ENCODE measurements at regions not wholly inside any gene's neighbourhood (a gene's known extent, or its start where the extent isn't known, plus 50 kb on each side); places are given as distances from the start of the nearest gene placed in this dataset.

DNA sequence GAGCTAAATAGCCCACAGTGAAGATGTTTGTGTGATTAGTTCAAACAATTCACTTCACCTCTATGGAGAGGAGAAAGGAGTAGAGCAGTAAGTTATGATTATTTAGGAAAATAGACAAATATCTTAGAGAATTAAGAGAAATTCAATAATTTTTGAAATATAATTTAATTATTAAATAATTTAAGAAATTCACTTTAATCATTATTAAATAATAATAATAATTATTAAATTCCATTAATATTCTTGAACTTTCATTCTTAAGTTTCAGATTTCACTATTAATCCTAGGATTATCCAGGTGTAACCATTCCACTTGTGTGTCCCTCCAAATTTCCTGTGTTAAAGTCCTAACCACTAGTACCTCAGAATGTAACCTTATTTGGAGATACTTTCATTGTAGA lies 58.9 kb upstream of the RGS18 start:
- Histone ChIP-seq H3K27ac (ENCODE audit: extremely low read depth, low read depth, low read length) (no peak overlapping the region), H3K4me2 (ENCODE audit: insufficient read depth, low read length) (no peak overlapping the region), H3K9me1 (ENCODE audit: control insufficient read depth, insufficient read depth, low read length) (no peaks in the 10 kb centered on the region), H3K36me3 (ENCODE audit: control insufficient read depth, insufficient read depth, low read length) (no peaks in the 10 kb centered on the region), H2AFZ (ENCODE audit: low read depth, low read length) (no peak overlapping the region), H3K79me2 (ENCODE audit: control insufficient read depth, insufficient read depth, low read length) (no peaks in the 10 kb centered on the region), H3K9me3 (replicated peaks; ENCODE audit: control insufficient read depth, insufficient read depth, low read depth, low read length) (0 out of 2 replicates have a peak, but pooled peaks cover 2% of the 10 kb centered on the region), H3K27me3 (ENCODE audit: control insufficient read depth in 2 of 2, insufficient read depth in 2 of 2, low read length in 2 of 2) (no peaks in the 10 kb centered on the region), H3K4me3 (no peak overlapping the region), H4K20me1 (replicated peaks; ENCODE audit: control insufficient read depth, insufficient read depth, low read length) (no peaks in the 10 kb centered on the region), H3K4me1 (replicated peaks in 1 of 2; ENCODE audit: control insufficient read depth in 2 of 2, insufficient read depth in 2 of 2, low read length in 2 of 2) (no peaks in the 10 kb centered on the region), H3K9ac (ENCODE audit: insufficient read depth in 1 of 2, low read depth in 2 of 2, low read length in 2 of 2) (no peak overlapping the region)
- ChIA-PET CTCF (ENCODE audit: low intra/inter-chr PET ratio) (no interaction called here), POLR2A (no interaction called here)
- DNase-seq (ENCODE audit: extremely low read depth in 1 of 4, low spot score in 3 of 4) (no peak), ATAC-seq (no peak), FAIRE-seq (no peak)
- in situ Hi-C loops (cut with MboI), result no loop called here
- intact Hi-C loops (cut with micrococcal nuclease), result no loop called here
- BruUV-seq (replicated peaks), result no TSS peak
- TF ChIP-seq, protein P1, sequence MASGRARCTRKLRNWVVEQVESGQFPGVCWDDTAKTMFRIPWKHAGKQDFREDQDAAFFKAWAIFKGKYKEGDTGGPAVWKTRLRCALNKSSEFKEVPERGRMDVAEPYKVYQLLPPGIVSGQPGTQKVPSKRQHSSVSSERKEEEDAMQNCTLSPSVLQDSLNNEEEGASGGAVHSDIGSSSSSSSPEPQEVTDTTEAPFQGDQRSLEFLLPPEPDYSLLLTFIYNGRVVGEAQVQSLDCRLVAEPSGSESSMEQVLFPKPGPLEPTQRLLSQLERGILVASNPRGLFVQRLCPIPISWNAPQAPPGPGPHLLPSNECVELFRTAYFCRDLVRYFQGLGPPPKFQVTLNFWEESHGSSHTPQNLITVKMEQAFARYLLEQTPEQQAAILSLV (tag; IDR thresholded peaks at IDR 0.05), result no peak
- TF ChIP-seq ZFP30 (CRISPR knock-in tag; IDR thresholded peaks at IDR 0.05; ENCODE audit: borderline replicate concordance), result no peak
- TF ChIP-seq, protein P2, sequence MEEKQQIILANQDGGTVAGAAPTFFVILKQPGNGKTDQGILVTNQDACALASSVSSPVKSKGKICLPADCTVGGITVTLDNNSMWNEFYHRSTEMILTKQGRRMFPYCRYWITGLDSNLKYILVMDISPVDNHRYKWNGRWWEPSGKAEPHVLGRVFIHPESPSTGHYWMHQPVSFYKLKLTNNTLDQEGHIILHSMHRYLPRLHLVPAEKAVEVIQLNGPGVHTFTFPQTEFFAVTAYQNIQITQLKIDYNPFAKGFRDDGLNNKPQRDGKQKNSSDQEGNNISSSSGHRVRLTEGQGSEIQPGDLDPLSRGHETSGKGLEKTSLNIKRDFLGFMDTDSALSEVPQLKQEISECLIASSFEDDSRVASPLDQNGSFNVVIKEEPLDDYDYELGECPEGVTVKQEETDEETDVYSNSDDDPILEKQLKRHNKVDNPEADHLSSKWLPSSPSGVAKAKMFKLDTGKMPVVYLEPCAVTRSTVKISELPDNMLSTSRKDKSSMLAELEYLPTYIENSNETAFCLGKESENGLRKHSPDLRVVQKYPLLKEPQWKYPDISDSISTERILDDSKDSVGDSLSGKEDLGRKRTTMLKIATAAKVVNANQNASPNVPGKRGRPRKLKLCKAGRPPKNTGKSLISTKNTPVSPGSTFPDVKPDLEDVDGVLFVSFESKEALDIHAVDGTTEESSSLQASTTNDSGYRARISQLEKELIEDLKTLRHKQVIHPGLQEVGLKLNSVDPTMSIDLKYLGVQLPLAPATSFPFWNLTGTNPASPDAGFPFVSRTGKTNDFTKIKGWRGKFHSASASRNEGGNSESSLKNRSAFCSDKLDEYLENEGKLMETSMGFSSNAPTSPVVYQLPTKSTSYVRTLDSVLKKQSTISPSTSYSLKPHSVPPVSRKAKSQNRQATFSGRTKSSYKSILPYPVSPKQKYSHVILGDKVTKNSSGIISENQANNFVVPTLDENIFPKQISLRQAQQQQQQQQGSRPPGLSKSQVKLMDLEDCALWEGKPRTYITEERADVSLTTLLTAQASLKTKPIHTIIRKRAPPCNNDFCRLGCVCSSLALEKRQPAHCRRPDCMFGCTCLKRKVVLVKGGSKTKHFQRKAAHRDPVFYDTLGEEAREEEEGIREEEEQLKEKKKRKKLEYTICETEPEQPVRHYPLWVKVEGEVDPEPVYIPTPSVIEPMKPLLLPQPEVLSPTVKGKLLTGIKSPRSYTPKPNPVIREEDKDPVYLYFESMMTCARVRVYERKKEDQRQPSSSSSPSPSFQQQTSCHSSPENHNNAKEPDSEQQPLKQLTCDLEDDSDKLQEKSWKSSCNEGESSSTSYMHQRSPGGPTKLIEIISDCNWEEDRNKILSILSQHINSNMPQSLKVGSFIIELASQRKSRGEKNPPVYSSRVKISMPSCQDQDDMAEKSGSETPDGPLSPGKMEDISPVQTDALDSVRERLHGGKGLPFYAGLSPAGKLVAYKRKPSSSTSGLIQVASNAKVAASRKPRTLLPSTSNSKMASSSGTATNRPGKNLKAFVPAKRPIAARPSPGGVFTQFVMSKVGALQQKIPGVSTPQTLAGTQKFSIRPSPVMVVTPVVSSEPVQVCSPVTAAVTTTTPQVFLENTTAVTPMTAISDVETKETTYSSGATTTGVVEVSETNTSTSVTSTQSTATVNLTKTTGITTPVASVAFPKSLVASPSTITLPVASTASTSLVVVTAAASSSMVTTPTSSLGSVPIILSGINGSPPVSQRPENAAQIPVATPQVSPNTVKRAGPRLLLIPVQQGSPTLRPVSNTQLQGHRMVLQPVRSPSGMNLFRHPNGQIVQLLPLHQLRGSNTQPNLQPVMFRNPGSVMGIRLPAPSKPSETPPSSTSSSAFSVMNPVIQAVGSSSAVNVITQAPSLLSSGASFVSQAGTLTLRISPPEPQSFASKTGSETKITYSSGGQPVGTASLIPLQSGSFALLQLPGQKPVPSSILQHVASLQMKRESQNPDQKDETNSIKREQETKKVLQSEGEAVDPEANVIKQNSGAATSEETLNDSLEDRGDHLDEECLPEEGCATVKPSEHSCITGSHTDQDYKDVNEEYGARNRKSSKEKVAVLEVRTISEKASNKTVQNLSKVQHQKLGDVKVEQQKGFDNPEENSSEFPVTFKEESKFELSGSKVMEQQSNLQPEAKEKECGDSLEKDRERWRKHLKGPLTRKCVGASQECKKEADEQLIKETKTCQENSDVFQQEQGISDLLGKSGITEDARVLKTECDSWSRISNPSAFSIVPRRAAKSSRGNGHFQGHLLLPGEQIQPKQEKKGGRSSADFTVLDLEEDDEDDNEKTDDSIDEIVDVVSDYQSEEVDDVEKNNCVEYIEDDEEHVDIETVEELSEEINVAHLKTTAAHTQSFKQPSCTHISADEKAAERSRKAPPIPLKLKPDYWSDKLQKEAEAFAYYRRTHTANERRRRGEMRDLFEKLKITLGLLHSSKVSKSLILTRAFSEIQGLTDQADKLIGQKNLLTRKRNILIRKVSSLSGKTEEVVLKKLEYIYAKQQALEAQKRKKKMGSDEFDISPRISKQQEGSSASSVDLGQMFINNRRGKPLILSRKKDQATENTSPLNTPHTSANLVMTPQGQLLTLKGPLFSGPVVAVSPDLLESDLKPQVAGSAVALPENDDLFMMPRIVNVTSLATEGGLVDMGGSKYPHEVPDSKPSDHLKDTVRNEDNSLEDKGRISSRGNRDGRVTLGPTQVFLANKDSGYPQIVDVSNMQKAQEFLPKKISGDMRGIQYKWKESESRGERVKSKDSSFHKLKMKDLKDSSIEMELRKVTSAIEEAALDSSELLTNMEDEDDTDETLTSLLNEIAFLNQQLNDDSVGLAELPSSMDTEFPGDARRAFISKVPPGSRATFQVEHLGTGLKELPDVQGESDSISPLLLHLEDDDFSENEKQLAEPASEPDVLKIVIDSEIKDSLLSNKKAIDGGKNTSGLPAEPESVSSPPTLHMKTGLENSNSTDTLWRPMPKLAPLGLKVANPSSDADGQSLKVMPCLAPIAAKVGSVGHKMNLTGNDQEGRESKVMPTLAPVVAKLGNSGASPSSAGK (IDR thresholded peaks at IDR 0.05), result no peak
- TF ChIP-seq ZNF324 (CRISPR knock-in tag; IDR thresholded peaks at IDR 0.05), result no peak
- TF ChIP-seq TEAD2 (tag; IDR thresholded peaks at IDR 0.05), result no peak
- no peak for TF ChIP-seq POLR2AphosphoS5 (IDR thresholded peaks at IDR 0.05; ENCODE audit: control insufficient read depth, insufficient read depth, low read depth, low read length)
- TF ChIP-seq ZBTB17 (CRISPR knock-in tag; IDR thresholded peaks at IDR 0.05), result no peak
- TF ChIP-seq CBX1 (IDR thresholded peaks at IDR 0.05; ENCODE audit: low read depth), result no peak
